ENCODE measurements at regions not wholly inside any gene's neighbourhood (a gene's known extent, or its start where the extent isn't known, plus 50 kb on each side); places are given as distances from the start of the nearest gene placed in this dataset.

DNA sequence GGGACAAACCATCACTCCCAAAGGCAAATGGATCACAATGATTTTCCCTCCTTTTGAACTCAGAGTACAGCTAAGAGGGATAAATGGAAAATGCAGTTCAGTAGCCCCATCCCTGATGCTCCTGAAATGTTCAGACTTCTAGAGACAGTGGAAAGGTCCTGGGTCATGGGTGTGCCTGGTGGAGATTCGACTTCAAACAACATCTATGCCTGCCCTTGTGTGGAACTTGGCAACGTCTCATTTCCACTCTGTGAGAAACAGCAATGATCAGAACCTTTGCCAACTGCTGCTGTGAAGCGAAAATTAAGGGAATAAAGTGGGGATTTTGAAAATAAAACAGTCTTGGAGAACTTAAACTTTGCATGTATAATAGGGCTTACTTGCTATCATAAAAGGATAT, 778.1 kb downstream of the SEMA5A start:
- Histone ChIP-seq H3K9me3 (no peaks in the 10 kb centered on the region), H3K4me3 (no peak overlapping the region), H3K4me2 (no peak overlapping the region), H3K4me1 (no peaks in the 10 kb centered on the region), H3K27ac (no peak overlapping the region)
- FAIRE-seq (no peak), ATAC-seq (no peak), DNase-seq (ENCODE audit: low read depth in 1 of 2, low spot score in 1 of 2) (no peak)
- WGBS (ENCODE audit: missing lambda C conversion rate), result 0% methylated on average over 3 of the region's 3 CpGs
- POLR2A ChIA-PET, result no interaction called here
- no peak for TF ChIP-seq POLR2AphosphoS2 (conservative IDR thresholded peaks at IDR 0.05; ENCODE audit: low read length)
- TF ChIP-seq RAD21 (conservative IDR thresholded peaks at IDR 0.05 in 1 of 2, IDR thresholded peaks at IDR 0.05 in 1 of 2), result no peak
- no peak for TF ChIP-seq KDM5A (IDR thresholded peaks at IDR 0.05)
- TF ChIP-seq HOXB13 (CRISPR knock-in tag; IDR thresholded peaks at IDR 0.05; ENCODE audit: low read depth), result no peak
- no peak for TF ChIP-seq TFCP2L1 (CRISPR knock-in tag; IDR thresholded peaks at IDR 0.05)
- TF ChIP-seq JUN (IDR thresholded peaks at IDR 0.05), result no peak
- no peak for TF ChIP-seq GATA3 (IDR thresholded peaks at IDR 0.05; ENCODE audit: borderline replicate concordance)
- TF ChIP-seq MAZ (IDR thresholded peaks at IDR 0.05; ENCODE audit: borderline replicate concordance, low read depth, low read length), result no peak
- TF ChIP-seq, protein P1, sequence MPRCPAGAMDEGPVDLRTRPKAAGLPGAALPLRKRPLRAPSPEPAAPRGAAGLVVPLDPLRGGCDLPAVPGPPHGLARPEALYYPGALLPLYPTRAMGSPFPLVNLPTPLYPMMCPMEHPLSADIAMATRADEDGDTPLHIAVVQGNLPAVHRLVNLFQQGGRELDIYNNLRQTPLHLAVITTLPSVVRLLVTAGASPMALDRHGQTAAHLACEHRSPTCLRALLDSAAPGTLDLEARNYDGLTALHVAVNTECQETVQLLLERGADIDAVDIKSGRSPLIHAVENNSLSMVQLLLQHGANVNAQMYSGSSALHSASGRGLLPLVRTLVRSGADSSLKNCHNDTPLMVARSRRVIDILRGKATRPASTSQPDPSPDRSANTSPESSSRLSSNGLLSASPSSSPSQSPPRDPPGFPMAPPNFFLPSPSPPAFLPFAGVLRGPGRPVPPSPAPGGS (IDR thresholded peaks at IDR 0.05), result no peak
- no peak for TF ChIP-seq CEBPB (IDR thresholded peaks at IDR 0.05)
- TF ChIP-seq FOSB (CRISPR knock-in tag; IDR thresholded peaks at IDR 0.05), result no peak
- no peak for TF ChIP-seq ESRRA (IDR thresholded peaks at IDR 0.05; ENCODE audit: borderline replicate concordance, low read length)
- TF ChIP-seq EHMT2 (IDR thresholded peaks at IDR 0.05; ENCODE audit: low read depth), result no peak
- TF ChIP-seq, protein P2, sequence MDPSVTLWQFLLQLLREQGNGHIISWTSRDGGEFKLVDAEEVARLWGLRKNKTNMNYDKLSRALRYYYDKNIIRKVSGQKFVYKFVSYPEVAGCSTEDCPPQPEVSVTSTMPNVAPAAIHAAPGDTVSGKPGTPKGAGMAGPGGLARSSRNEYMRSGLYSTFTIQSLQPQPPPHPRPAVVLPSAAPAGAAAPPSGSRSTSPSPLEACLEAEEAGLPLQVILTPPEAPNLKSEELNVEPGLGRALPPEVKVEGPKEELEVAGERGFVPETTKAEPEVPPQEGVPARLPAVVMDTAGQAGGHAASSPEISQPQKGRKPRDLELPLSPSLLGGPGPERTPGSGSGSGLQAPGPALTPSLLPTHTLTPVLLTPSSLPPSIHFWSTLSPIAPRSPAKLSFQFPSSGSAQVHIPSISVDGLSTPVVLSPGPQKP (IDR thresholded peaks at IDR 0.05; ENCODE audit: low read depth, low read length), result no peak
- no peak for TF ChIP-seq NR3C1 (IDR thresholded peaks at IDR 0.05)
- no peak for TF ChIP-seq SREBF2 (IDR thresholded peaks at IDR 0.05)
- TF ChIP-seq MAFK (IDR thresholded peaks at IDR 0.05; ENCODE audit: partially characterized antibody), result no peak
- no peak for TF ChIP-seq HEYL (CRISPR knock-in tag; IDR thresholded peaks at IDR 0.05)
- TF ChIP-seq CBX2 (IDR thresholded peaks at IDR 0.05; ENCODE audit: borderline replicate concordance, low read depth), result no peak
- TF ChIP-seq MYC (IDR thresholded peaks at IDR 0.05; ENCODE audit: borderline replicate concordance, low read length), result no peak
- CTCF ChIA-PET, result interaction anchor here (0.7 kb wide), 1 partner anchor 623 kb away, joined by 3 read pairs; no protein-coding TSS in a partner anchor

DNA sequence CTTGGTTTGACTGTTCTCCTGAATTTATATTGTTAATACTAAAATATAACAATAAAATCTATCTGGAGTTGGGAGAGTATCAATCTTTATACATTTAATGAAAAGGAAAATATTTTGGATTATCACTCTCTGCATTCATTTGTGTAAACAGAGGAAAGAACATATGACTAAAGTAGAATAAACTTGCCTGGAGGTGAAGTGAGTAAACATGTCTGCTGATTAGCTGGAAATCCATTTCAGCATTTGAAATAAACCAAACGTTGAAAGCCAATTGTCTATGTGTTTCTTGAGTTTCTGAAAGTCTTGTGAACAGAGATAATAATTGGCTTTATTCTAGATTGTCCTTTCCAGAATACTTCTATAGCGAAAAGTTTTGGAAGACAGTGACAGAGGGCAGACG, 776.2 kb downstream of the SEMA5A start:
- no peaks in the 10 kb centered on the region for H3K4me1 ChIP-seq
- ChIA-PET CTCF (no interaction called here), POLR2A (no interaction called here)
- H3K4me3 ChIP-seq, result no peak overlapping the region
- no peaks in the 10 kb centered on the region for H3K9me3 ChIP-seq
- ATAC-seq, result no peak
- DNase-seq (ENCODE audit: low read depth in 1 of 2, low spot score in 1 of 2), result no peak
- H3K27ac ChIP-seq, result no peak overlapping the region
- FAIRE-seq, result no peak
- 21% methylated on average over 3 of the region's 3 CpGs for WGBS (ENCODE audit: missing lambda C conversion rate)
- no peak overlapping the region for H3K4me2 ChIP-seq
- TF ChIP-seq, protein P3, sequence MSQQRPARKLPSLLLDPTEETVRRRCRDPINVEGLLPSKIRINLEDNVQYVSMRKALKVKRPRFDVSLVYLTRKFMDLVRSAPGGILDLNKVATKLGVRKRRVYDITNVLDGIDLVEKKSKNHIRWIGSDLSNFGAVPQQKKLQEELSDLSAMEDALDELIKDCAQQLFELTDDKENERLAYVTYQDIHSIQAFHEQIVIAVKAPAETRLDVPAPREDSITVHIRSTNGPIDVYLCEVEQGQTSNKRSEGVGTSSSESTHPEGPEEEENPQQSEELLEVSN (IDR thresholded peaks at IDR 0.05; ENCODE audit: borderline replicate concordance, low read depth), result no peak
- TF ChIP-seq HOXB13 (CRISPR knock-in tag; IDR thresholded peaks at IDR 0.05; ENCODE audit: low read depth) (no peak), RCOR1 (IDR thresholded peaks at IDR 0.05; ENCODE audit: low read depth, low read length) (no peak), MYC (IDR thresholded peaks at IDR 0.05; ENCODE audit: borderline replicate concordance, low read length) (no peak), RAD21 (conservative IDR thresholded peaks at IDR 0.05 in 1 of 2, IDR thresholded peaks at IDR 0.05 in 1 of 2) (no peak), ESRRA (IDR thresholded peaks at IDR 0.05; ENCODE audit: borderline replicate concordance, low read length) (no peak), CEBPB (IDR thresholded peaks at IDR 0.05) (no peak), NFE2L2 (conservative IDR thresholded peaks at IDR 0.05; ENCODE audit: low read length) (no peak), HEYL (CRISPR knock-in tag; IDR thresholded peaks at IDR 0.05) (no peak), JUN (IDR thresholded peaks at IDR 0.05) (no peak), NPAS2 (CRISPR knock-in tag; IDR thresholded peaks at IDR 0.05; ENCODE audit: borderline replicate concordance) (no peak), PHF8 (IDR thresholded peaks at IDR 0.05; ENCODE audit: borderline replicate concordance, low read depth) (no peak), GATA3 (IDR thresholded peaks at IDR 0.05; ENCODE audit: borderline replicate concordance) (no peak), EP300 (IDR thresholded peaks at IDR 0.05) (no peak), HOXB5 (CRISPR knock-in tag; IDR thresholded peaks at IDR 0.05) (no peak), ZC3H11A (IDR thresholded peaks at IDR 0.05) (no peak)
- TF ChIP-seq, protein P4, sequence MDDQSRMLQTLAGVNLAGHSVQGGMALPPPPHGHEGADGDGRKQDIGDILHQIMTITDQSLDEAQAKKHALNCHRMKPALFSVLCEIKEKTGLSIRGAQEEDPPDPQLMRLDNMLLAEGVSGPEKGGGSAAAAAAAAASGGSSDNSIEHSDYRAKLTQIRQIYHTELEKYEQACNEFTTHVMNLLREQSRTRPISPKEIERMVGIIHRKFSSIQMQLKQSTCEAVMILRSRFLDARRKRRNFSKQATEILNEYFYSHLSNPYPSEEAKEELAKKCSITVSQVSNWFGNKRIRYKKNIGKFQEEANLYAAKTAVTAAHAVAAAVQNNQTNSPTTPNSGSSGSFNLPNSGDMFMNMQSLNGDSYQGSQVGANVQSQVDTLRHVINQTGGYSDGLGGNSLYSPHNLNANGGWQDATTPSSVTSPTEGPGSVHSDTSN (IDR thresholded peaks at IDR 0.05), result no peak
- TF ChIP-seq, protein P2 (IDR thresholded peaks at IDR 0.05; ENCODE audit: low read depth, low read length), result no peak
- TF ChIP-seq, protein P5, sequence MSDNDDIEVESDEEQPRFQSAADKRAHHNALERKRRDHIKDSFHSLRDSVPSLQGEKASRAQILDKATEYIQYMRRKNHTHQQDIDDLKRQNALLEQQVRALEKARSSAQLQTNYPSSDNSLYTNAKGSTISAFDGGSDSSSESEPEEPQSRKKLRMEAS (IDR thresholded peaks at IDR 0.05), result no peak
- TF ChIP-seq, protein P6, sequence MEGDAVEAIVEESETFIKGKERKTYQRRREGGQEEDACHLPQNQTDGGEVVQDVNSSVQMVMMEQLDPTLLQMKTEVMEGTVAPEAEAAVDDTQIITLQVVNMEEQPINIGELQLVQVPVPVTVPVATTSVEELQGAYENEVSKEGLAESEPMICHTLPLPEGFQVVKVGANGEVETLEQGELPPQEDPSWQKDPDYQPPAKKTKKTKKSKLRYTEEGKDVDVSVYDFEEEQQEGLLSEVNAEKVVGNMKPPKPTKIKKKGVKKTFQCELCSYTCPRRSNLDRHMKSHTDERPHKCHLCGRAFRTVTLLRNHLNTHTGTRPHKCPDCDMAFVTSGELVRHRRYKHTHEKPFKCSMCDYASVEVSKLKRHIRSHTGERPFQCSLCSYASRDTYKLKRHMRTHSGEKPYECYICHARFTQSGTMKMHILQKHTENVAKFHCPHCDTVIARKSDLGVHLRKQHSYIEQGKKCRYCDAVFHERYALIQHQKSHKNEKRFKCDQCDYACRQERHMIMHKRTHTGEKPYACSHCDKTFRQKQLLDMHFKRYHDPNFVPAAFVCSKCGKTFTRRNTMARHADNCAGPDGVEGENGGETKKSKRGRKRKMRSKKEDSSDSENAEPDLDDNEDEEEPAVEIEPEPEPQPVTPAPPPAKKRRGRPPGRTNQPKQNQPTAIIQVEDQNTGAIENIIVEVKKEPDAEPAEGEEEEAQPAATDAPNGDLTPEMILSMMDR (IDR thresholded peaks at IDR 0.05), result no peak
